CD4-positive, alpha-beta T cell treated with Interleukin-15 for 4 hours (primary cell): ENCODE measurements at regions not wholly inside any gene's neighbourhood (a gene's known extent, or its start where the extent isn't known, plus 50 kb on each side); places are given as distances from the start of the nearest gene placed in this dataset.

Experiments used
- DNase-seq: peaks from one replicate; pipeline ENCODE4 v3.0.0-alpha.2; 2020; ENCODE audit warnings: low spot score

DNA sequence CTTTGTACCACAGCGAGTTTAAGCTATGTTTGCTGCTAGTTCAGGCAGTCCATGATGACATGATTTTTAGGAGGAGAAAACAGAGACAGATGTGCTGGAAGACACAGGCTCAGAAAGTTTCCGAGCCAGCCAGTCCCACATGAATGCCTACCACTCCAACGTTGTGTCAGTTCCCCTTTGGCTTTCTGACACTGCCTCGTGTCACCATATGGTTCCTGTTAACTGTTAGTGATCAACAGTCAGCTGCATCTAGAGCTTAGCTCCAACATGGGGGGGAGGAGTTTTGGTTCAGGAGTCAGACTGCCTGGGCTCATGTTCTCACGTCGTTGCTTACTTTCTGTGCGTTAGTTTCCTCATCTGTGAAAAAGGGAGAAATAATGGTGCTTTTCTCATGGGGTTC is 343.7 kb downstream of the MID1IP1 start:
- no peak for DNase-seq

DNA sequence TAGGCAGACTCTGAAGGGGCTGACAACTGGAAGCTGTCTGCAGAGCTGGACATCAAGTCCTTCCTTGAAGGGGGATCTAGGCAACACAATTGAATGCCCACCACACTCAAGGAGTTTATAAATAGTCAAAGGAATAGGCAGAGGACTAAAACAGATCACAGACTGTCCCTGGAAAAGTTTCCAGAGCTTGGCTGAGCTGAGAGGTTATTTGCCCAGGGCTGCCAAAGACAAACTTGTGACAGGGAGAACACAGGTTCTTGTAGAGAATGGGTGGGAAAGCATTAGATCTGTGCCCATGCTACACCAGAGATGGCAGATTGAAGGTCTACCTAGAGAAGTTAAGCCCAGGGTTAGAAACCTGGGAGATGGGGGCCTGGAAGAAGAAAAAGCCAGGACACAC is 344.6 kb downstream of the MID1IP1 start:
- no peak for DNase-seq

DNA sequence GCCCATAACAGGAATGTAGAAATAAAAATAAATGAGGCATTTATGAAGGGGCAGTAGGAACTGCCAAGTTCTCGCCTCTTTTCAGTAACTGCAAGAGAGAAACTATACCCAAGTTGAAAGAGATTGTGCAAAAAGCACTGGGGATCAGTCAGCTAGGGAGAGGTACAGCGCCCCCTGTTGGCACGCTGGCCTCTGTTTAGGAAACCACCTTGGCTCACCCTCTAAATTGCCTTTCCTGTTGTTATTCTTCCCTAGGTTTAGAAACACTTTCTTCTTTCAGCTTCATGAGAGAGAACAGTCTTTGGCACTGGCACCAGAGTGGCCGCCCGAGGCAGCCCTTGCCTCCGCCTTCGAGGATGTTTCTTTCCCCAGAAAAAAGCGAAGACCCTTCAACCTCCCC is 348.5 kb downstream of the MID1IP1 start:
- DNase-seq: peak; percentile 44

DNA sequence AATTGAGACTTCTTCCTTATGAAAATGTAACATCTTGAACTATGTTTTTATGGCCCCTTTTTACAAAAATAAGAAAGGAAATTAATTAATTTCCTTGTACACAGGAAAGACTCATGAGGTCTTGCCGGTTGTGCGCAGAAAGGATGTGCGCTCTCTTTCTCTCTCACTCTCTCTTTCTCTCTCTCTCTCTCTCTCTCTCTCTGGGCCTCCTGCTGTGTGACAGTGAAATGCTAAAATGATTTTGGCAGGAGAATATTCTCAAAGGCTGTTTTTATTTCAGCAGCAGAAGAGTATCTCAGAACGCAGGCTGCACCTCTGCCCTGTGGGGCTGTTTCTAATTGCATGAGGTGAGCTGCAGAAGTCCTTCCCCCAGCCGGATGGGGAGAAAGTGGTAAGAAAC is 349.0 kb downstream of the MID1IP1 start:
- no peak for DNase-seq

DNA sequence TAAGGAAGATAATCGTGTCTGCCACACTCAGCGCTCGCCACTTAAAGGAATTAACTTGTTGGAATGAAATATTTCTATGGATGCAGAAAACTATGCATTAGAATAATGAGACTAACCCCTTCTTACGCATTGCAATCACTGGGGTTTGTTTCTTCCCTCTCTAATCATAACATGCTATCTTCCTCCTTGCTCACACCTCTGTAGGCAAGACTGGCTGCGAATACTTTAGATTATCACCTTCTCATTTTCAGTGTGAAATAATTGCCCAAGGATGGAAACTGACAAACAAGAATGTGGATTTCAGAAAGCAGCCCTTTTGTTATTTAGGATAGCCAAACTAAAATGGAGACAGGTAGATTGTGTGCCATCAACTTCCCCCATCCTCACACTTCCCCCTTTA is 349.4 kb downstream of the MID1IP1 start:
- no peak for DNase-seq

DNA sequence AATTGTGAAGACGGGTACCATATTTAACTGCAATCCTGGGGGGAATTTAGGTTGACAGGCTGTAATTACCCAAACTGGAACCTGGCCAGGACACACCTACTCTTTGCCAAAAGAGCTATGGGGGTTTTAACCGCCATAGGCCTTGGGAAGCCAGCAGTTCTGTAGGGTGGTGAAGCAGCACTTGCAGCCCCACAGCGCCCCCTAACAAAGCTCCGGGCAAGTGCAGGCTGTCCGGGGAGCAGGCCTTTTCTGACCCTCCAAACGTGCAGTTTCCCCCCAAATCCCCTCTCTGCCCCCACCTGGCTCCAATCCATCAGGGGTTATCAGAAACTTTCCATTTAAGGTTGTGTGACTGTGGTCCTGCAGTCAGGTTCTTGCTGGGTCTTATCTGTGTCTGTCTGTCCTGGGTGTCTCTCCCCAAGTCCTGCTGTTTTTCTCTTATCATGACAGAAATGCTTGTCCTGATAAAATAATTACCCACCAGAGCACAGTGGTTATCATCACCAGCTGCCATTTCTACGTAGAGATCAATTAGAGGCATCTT is 350.9 kb downstream of the MID1IP1 start:
- DNase-seq: no peak

DNA sequence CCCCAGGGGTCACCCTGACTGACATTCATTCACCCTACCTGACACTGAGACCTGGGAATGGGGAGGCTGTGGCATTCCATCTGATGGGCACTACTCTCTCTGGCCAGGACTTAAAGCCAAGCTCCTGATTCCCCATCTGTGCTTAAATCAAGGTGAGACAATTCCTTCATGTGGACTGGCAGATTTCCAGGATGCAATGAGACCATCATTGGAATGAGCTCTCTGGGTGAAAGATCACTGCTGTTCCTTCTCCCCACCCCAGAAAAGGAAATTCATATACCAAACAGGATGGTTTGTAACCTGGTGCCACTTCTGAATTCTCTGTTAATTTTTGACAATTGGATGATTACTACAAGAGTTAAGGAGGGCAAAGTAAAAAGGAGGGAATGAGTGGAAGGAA is 354.8 kb downstream of the MID1IP1 start:
- no peak for DNase-seq

DNA sequence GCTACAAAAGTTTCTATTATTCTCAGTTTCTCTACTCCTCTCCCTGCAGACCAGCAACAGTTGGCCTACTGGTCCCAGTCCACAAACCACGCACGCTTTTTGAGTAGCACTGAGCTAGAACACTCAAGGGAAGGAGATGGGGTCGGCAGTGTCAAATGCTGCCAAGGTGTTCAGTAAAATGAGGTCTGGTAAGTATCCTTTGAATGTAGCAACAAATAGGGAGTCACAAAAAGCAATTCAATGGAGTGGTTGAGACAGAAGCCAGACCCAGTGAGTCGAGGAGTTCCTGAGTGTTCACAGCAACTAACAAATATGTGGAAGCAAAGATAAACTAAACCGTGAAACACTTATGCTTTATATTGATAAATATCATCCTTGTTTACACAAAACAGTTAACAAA is 355.7 kb downstream of the MID1IP1 start:
- DNase-seq: no peak

DNA sequence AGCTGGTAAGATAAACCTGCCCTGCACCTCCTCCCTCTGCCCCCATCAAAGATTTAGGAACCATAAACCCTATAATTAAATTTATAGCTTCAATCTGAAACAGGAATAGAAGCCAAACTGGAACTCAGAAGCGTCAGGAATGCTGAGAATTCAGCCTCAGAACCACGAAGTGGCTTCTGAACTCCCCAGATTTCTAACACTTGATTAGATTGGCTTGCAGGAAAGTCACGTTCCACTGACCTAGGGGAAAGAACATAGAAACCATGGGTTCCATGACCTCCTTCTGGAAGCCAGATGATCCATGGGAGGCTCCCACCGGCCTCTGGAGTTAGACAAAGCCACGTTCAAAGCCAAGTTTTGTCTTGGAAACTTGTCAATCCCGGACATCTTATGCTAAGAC is 356.5 kb downstream of the MID1IP1 start:
- no peak for DNase-seq

DNA sequence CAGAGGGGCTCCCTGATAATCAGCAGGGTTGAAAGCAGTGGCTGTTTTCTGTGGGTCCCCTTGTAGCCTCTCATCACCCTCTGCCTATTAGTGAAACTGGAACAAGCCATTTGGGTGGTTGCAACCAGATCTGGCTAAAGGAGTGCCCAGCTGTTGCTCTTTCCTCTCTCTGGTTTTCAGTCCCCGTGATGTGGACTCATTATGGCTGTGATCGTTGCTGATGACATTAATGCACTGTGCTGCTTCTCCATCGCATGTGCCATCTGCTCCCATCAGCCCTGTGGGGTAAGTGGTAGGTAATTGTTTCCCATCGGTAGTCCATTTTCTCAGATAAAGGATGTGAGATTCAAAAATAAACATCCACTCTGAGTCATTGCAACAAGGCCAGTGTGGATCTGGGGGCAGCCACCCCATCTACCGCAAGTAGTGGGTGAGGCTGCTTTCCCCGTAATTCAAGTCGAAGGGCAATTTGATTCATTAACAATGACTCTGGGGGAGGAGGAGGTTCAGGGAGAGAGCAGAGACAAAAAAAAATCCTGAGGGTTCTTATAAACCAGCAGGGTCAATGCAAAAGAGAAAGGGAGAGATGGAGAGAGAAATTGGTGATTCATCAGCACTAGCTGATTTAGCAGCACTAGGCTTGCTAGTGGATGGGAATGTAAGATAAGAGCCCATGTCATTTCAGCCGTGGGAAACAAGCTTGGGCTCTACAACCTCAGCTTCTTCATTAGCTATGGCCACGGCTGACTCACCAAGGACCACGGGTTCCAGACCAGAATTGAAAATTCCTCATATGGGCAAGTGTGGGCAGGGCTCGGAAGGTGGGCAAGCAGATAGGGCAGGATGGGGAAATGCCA is 357.8 kb downstream of the MID1IP1 start:
- DNase-seq: no peak

DNA sequence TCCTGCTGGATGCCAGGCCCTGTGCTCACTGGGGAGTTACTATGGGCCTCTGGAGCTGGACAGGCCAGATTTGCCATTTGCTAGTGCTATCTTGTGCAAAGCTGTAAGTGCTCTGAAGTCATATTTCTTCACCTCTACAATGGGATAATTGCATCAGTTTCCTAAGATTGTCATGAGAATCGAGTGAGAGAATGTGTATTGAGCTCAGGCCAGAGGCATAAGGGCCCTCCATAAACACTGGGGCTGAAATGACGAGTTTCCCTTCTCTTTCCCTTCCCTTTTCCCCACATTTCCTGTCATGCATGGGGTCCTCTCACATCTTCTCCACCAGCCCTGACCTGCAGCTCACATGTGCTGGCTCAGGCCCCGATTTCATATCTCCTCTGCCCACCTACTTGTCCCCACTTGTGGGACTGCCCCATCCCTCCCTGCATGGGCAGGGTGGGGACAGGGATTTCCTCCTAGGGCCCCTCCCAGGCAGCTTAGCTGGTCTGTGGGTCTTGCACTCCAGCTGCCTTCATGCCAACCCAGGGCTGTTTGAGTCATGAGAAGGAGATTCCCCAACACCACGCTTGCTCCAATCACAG is 358.8 kb downstream of the MID1IP1 start:
- DNase-seq: no peak

DNA sequence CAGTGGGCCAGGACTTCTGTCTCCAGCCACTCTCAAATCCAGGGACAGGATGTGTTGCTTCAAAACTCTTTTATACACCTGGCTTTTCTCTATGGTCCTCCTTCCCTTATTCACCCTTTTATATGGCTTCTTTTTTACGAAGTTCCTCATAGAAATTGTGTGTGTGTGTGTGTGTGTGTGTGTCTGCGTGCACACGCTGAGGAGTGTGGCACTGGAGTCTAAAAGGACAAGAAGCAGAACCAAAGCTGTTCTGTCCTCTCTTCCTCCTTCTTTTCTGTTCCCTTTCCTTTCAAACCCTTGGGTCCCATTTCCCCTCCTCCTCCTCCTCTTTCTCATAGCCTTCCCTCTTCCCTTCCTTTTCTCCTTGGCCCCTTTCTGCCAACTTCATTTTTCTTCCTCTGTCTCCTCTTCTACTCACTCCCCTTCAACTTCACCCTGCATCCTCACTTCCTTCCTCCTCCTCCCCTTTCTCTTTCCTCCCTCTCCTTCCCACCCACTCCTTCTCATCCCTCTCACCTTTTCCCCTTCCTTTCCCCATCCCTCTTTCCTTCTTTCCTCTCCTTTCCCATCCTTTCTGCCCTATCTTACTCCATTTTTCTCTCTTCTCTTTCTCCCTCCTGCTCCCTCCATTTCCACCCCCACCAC is 360.5 kb downstream of the MID1IP1 start:
- no peak for DNase-seq

DNA sequence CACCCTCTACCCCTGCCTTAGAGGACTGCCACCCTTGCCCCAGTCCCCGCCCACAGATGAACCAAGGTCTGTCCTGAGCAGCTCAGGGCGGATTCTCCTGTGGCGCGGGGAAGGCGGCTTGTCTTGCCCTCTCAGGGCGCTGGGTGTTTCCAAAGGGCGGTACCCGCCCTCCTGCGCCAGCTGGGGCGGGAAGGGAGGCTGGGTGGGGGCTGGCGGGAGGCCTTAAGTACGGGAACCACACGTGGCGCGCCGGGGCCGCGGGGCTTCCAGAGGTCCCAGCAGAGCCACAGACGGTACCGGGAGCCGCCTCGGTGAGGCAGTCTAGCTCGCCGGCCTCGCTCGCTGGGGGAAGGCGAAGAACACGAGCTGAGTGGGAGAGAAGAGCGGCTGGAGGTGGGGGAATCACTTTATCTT is 361.1 kb downstream of the MID1IP1 start:
- no peak for DNase-seq

DNA sequence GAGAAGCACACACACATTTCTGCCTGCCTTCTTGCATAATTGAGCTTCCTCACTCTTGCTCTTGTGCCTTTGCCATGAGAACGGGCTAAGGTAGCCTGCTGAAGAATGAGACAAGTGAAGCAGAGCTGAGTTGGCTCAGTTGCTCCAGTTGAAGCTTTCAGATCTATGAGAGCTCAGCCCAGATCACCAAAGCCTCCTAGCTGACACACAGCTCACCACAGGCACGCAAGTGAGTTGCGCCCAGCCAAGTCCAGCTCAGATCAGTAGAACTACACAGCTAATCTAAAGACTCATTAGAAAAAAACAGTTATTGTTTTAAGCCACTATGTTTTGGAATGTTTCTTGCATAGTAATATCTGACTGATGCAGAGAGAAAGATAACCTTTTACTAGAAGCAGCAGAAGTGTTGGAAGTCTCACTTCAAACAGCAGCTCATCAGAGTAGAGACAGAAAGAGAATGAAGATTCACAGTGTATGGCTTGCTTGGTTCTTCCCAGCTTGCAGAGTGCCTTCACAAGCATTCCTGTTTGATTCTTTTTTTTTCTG is 362.4 kb downstream of the MID1IP1 start:
- no peak for DNase-seq

DNA sequence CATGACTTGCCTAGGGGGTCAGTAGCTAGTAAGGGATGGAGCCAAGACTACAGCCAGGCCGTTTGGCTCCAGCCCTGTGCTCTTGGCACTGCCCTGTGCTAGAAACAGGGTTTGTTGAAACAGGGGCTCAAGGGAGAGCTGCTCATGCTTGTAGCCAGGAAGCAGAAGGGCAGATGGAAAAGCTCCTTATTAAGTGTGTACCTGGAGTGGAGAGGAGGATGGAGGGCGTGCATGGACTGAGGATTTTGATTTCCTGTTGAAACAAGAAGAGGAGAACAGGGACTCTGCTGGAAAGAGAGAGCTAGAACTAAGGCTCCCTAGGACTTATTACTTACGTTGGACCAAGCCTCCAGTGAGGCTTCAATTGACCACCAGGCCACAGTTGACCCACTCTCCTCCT is 363.0 kb downstream of the MID1IP1 start:
- no peak for DNase-seq

DNA sequence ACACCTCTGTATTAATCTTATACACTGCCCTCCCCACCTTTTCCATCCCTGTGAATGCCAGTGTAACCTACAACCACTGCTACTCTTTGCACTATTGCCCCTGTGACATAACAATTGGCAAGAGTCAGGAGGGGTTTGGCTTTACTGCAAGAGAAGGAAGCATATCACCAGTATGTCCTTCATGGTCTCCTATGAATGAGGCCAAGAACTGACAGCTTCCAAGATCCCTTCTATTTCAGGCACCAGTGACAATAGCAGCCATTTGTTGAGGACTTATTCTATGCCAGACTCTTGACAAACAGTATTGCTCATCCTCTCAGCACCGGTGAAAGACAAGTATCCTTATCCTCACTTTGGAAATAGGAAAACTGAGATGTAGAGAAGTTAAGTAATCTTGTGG is 363.9 kb downstream of the MID1IP1 start:
- no peak for DNase-seq

DNA sequence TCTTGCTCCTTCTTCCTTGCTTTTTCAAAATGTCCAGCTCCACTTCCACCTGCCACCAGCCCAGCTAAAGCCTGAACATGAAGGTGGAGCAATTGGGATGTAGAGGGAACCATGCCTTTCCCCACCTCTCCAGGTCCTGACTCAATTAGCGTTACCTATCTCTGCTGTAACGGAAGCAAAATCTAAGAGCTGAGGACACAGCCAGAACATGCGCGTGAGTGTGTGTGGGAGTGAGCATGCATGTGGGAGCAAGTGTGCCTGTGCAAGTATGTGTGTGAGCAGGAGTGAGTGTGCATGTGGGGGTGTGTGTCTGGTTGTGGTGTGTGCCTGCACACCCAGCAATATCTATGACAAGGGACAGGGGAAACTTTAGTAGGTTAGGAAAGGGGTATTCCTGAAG is 364.5 kb downstream of the MID1IP1 start:
- no peak for DNase-seq

DNA sequence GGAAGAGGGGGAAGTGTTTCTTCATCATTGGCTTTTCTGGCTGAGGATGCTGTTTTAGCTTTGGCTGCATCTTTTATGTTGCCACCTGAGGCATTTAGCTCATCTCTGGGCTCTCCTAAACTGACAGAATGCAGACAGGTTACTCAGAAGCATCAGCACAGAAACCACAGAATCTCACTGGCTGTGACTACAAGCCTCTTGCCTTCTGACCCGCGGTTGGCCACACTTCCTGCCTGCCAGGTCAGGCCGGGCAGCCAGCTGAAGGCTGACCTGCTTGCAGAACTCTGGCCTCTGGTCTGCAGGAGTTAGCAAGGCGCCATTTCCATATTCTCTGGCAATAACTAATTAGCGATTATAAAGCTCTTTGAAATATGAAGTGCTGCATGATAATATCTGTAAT is 366.5 kb downstream of the MID1IP1 start:
- no peak for DNase-seq

DNA sequence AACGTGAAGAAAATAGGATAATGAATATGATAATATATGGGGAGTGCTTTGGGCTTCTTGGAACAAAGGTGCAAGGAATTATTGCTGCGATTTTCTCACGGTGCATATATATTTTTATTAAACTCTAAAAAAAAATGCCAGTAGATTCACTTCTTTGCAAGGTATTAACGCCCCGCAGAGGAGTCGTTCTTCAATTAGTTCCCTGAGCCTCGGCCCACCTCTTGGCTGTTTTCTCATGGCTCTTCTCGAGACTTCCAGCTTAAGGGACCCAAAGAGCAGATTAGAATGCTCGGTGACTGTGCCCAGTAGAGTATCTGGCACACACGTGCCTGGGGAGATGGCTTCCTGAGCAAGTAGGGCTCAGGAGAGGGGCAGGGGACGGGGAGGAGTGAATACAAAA is 367.4 kb downstream of the MID1IP1 start:
- no peak for DNase-seq

DNA sequence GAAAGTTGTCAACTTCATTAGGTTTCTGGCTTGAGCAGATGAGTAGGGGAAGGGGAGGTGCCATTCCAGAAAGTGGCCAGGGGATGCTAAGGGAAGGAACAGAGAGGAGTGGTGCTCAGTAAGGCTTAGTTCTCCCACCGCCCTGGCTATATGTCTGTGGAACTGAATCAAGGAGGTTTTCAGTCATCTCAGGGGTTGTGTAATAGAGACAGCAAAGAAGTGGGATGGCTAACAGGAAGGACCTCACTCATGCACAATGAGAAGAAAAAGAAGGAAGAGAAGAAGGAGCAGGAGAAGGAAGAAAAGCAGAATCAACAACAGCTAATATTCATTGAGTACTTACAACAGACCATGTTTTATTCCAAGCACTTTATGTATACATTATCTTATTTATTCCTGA is 368.7 kb downstream of the MID1IP1 start:
- DNase-seq: no peak

DNA sequence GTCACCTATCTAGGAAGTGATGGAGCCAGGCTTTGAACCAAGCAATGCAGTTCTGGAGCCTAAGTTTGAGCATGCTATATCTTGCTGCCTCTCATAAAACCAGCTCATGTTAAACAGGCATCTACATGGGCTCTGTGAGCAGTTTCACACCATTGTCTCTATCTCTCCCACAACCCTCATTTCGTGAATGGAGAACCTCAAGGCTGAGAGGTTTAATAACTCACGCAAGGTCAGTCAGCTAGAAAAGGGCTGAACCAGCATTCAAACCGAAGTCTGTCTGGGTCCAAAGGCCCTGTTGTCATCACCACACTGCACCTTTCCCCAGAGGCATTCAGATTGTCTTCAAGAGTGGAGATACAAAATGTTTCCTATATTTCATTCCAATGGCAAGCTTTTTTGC is 369.2 kb downstream of the MID1IP1 start:
- DNase-seq: no peak

DNA sequence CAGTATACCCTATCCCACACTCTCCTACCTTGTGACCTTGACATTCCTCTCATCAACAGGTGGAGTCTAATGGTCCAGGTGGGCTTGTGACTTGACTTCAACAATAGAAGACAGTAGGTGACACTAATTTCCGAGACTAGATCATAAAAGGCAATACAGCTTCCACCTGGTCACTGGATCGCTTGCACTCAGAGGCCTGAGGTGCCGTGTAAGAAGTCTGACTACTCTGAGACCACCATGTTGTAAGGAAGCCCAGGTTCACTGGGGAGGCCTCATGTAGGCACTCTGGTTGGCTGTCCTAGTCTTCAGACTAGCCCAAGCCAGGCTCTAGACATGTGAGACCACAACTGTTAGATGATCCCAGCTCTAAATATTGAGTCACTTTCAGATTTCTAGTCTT is 370.4 kb downstream of the MID1IP1 start:
- no peak for DNase-seq

DNA sequence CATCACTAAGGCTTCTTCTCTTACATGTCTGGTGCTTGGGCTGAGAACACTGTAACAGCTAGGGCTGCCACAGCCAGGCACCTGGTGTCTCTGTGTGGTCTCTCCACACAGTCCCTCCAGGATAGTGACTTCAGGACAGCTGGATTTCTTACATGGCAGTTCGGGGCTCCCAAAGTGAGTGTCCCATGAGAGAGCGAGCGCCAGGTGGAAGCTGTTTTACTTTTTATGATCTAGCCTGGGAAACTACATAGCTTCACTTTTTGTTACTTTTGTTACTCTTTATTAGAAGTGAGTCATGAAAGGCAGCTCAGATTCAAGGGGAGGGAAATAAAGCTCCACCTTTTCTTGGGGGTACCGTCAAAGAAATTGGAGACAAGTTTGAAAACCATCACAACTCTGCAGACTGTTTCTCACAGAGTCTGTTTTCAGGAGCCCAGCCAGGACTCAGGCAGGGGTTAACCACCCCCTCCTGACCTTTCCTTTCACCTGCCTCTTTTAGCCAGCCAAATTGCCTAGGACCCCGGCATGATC is 373.0 kb downstream of the MID1IP1 start:
- no peak for DNase-seq
